ENCODE measurements at regions not wholly inside any gene's neighbourhood (a gene's known extent, or its start where the extent isn't known, plus 50 kb on each side); places are given as distances from the start of the nearest gene placed in this dataset.

- peak in 1 of 2 donors; percentile 52 for DNase-seq (ENCODE audit: low read depth in 2 of 2)
- Histone ChIP-seq H3K4me3 (replicated peaks in 1 of 4; ENCODE audit: control extremely low read depth in 1 of 4, insufficient read depth in 1 of 4, low read depth in 3 of 4, low read length in 4 of 4) (no peak overlapping the region), H2AFZ (ENCODE audit: low read length) (no peak overlapping the region), H3K27ac (ENCODE audit: insufficient read depth, low read length) (no peak overlapping the region), H3K79me2 (ENCODE audit: control insufficient read depth, insufficient read depth, low read length) (no peaks in the 10 kb centered on the region), H3K9me3 (ENCODE audit: control insufficient read depth, insufficient read depth, low read depth, low read length) (no peaks in the 10 kb centered on the region), H3K4me1 (ENCODE audit: control insufficient read depth, extremely low read depth, insufficient read depth, low read length) (no peaks in the 10 kb centered on the region), H3K4me2 (ENCODE audit: extremely low read depth, insufficient read depth, low read length) (no peak overlapping the region), H3K9ac (ENCODE audit: insufficient read depth, low read length) (no peak overlapping the region), H4K20me1 (ENCODE audit: control insufficient read depth, extremely low read depth, insufficient read depth, low read length) (no peaks in the 10 kb centered on the region), H3K36me3 (ENCODE audit: control insufficient read depth, insufficient read depth, low read length) (no peaks in the 10 kb centered on the region), H3K27me3 (ENCODE audit: control insufficient read depth, insufficient read depth, low read length) (no peaks in the 10 kb centered on the region)
- no peak for TF ChIP-seq CTCF (conservative IDR thresholded peaks at IDR 0.05 in 1 of 2, IDR thresholded peaks at IDR 0.05 in 1 of 2; ENCODE audit: low read depth in 1 of 2, low read length in 2 of 2)
- TF ChIP-seq EZH2 (IDR thresholded peaks at IDR 0.05; ENCODE audit: low read length, missing control alignments): no peak
These were observed 741.2 kb upstream of the PCDH9 start for GRCh38 chr13:67971291-67971690.

- Histone ChIP-seq H3K4me1 (ENCODE audit: control insufficient read depth, extremely low read depth, insufficient read depth, low read length) (no peaks in the 10 kb centered on the region), H3K4me2 (ENCODE audit: extremely low read depth, insufficient read depth, low read length) (no peak overlapping the region), H3K79me2 (ENCODE audit: control insufficient read depth, insufficient read depth, low read length) (no peaks in the 10 kb centered on the region), H3K9ac (ENCODE audit: insufficient read depth, low read length) (no peak overlapping the region), H3K27me3 (ENCODE audit: control insufficient read depth, insufficient read depth, low read length) (no peaks in the 10 kb centered on the region), H2AFZ (ENCODE audit: low read length) (no peak overlapping the region), H3K9me3 (ENCODE audit: control insufficient read depth, insufficient read depth, low read depth, low read length) (no peaks in the 10 kb centered on the region), H4K20me1 (ENCODE audit: control insufficient read depth, extremely low read depth, insufficient read depth, low read length) (no peaks in the 10 kb centered on the region), H3K4me3 (replicated peaks in 1 of 4; ENCODE audit: control extremely low read depth in 1 of 4, insufficient read depth in 1 of 4, low read depth in 3 of 4, low read length in 4 of 4) (no peak overlapping the region), H3K36me3 (ENCODE audit: control insufficient read depth, insufficient read depth, low read length) (no peaks in the 10 kb centered on the region), H3K27ac (ENCODE audit: insufficient read depth, low read length) (no peak overlapping the region)
- peak in 1 of 2 donors; percentile 50 for DNase-seq (ENCODE audit: low read depth in 2 of 2)
- TF ChIP-seq EZH2 (IDR thresholded peaks at IDR 0.05; ENCODE audit: low read length, missing control alignments) (no peak), CTCF (conservative IDR thresholded peaks at IDR 0.05 in 1 of 2, IDR thresholded peaks at IDR 0.05 in 1 of 2; ENCODE audit: low read depth in 1 of 2, low read length in 2 of 2) (no peak)
These were observed 736.9 kb upstream of the PCDH9 start for GRCh38 chr13:67967031-67967430.

- Histone ChIP-seq H3K4me2 (ENCODE audit: extremely low read depth, insufficient read depth, low read length) (no peak overlapping the region), H3K9me3 (ENCODE audit: control insufficient read depth, insufficient read depth, low read depth, low read length) (no peaks in the 10 kb centered on the region), H3K4me3 (replicated peaks in 1 of 4; ENCODE audit: control extremely low read depth in 1 of 4, insufficient read depth in 1 of 4, low read depth in 3 of 4, low read length in 4 of 4) (no peak overlapping the region), H3K9ac (ENCODE audit: insufficient read depth, low read length) (no peak overlapping the region), H3K36me3 (ENCODE audit: control insufficient read depth, insufficient read depth, low read length) (no peaks in the 10 kb centered on the region), H3K27me3 (ENCODE audit: control insufficient read depth, insufficient read depth, low read length) (no peaks in the 10 kb centered on the region), H3K27ac (ENCODE audit: insufficient read depth, low read length) (no peak overlapping the region), H2AFZ (ENCODE audit: low read length) (no peak overlapping the region), H4K20me1 (ENCODE audit: control insufficient read depth, extremely low read depth, insufficient read depth, low read length) (no peaks in the 10 kb centered on the region), H3K79me2 (ENCODE audit: control insufficient read depth, insufficient read depth, low read length) (no peaks in the 10 kb centered on the region), H3K4me1 (ENCODE audit: control insufficient read depth, extremely low read depth, insufficient read depth, low read length) (no peaks in the 10 kb centered on the region)
- DNase-seq (ENCODE audit: low read depth in 2 of 2): peak in 1 of 2 donors; percentile 31
- TF ChIP-seq EZH2 (IDR thresholded peaks at IDR 0.05; ENCODE audit: low read length, missing control alignments) (no peak), CTCF (conservative IDR thresholded peaks at IDR 0.05 in 1 of 2, IDR thresholded peaks at IDR 0.05 in 1 of 2; ENCODE audit: low read depth in 1 of 2, low read length in 2 of 2) (no peak)
These were observed 735.9 kb upstream of the PCDH9 start for GRCh38 chr13:67966065-67966464.

All from fibroblast of lung (primary cell).